Astrocyte of the cerebellum (primary cell): ENCODE measurements at regions not wholly inside any gene's neighbourhood (a gene's known extent, or its start where the extent isn't known, plus 50 kb on each side); places are given as distances from the start of the nearest gene placed in this dataset.

ENCODE experiments used
- DNase-seq: peaks from one replicate; pipeline ENCODE4 v3.0.0-alpha.2; 2011; ENCODE audit warnings: low read depth
- H3K4me3 ChIP-seq: 2 replicates; pipeline ENCODE4 v1.5.1; 2011; ENCODE audit warnings: mild to moderate bottlenecking, low read depth, low read length, moderate library complexity
- CTCF ChIP-seq: IDR thresholded peaks from 2 replicates; pipeline ENCODE4 v1.5.1; 2012; ENCODE audit warnings: low read length, low read depth, moderate library complexity, mild to moderate bottlenecking; ENCODE audit errors: missing control alignments
- in situ Hi-C: cut with HindIII; loops from 2 replicates; pipeline ENCODE4 v1.10.0; 2017; ENCODE audit warnings: low sequenced_read_pairs

- no peak overlapping the region for H3K4me3 ChIP-seq
- no peak for TF ChIP-seq CTCF
- DNase-seq = no peak
- in situ Hi-C loops = no loop called here
Measured at GRCh38 chr4:32658019-32658418, 1937.8 kb downstream of the PCDH7 start.

- no peak for DNase-seq
- in situ Hi-C loops = no loop called here
Measured at GRCh38 chr4:32661229-32661628, 1941.1 kb downstream of the PCDH7 start.

DNA sequence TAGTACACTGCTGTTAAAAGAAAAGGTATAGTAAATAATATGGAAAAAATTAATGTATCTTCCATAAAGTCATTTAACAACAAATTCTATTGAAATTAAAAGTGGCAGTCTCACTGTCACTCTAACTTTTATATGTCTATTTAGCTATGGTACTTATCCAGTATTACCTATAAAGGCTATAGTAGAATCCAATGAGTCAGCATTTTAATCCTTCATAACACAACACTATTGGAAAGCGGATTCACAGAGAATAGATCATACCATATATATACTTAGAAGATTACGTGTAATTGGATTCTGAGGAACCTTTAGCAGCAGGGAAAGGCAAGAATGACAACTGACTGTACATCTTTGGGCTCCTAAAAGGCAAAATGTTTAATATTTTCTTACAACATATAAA lies 1942.6 kb downstream of the PCDH7 start:
- in situ Hi-C loops = no loop called here
- no peak overlapping the region for H3K4me3 ChIP-seq
- no peak for TF ChIP-seq CTCF
- no peak for DNase-seq

More at GRCh38 chr4:32661229-32661628, 1941.1 kb downstream of the PCDH7 start:
- H3K4me3 ChIP-seq = no peak overlapping the region
- no peak for TF ChIP-seq CTCF

GRCh38 chr4:32672359-32672758 lies 1952.2 kb downstream of the PCDH7 start:
- in situ Hi-C loops = no loop called here
- TF ChIP-seq CTCF = no peak
- DNase-seq = no peak
- H3K4me3 ChIP-seq = no peak overlapping the region

- TF ChIP-seq CTCF = no peak
- in situ Hi-C loops = no loop called here
- no peak overlapping the region for H3K4me3 ChIP-seq
- no peak for DNase-seq
Measured at GRCh38 chr4:32680946-32681345, 1960.8 kb downstream of the PCDH7 start.

- in situ Hi-C loops = no loop called here
- H3K4me3 ChIP-seq = no peak overlapping the region
- TF ChIP-seq CTCF = no peak
- DNase-seq = no peak
Measured at GRCh38 chr4:32684160-32684559, 1964.0 kb downstream of the PCDH7 start.

GRCh38 chr4:32686123-32686522 lies 1966.0 kb downstream of the PCDH7 start:
- no peak overlapping the region for H3K4me3 ChIP-seq
- DNase-seq = no peak
- TF ChIP-seq CTCF = no peak
- in situ Hi-C loops = no loop called here
